Stomach (tissue), 4 donors: ENCODE measurements at regions not wholly inside any gene's neighbourhood (a gene's known extent, or its start where the extent isn't known, plus 50 kb on each side); places are given as distances from the start of the nearest gene placed in this dataset.
A peak's percentile ranks its signal among the peaks of the same experiment; 100 is the strongest.

Experiments used
- CTCF ChIP-seq, 7 experiments: fragments of 450-650 bp in 4 of 7; fragments of 200-600 bp in 3 of 7; sonication (generic) in 3 of 7; IDR thresholded peaks; one replicate each; pipeline ENCODE4 v1.5.1; 2016 to 2019; ENCODE audit warnings: antibody characterized with exemption in 7 of 7, control low read depth in 2 of 7, mild to moderate bottlenecking in 1 of 7
- POLR2AphosphoS5 ChIP-seq, 3 donors: sonication (generic); formaldehyde crosslinking; IDR thresholded peaks; one replicate each; pipeline ENCODE4 v1.6.1; 2016; ENCODE audit warnings: antibody characterized with exemption in 3 of 3

GRCh38 chr10:125375210-125375609, 214.8 kb upstream of the CTBP2 start:
- TF ChIP-seq CTCF (IDR thresholded peaks at IDR 0.05) (peak in 1 of 7 experiments; percentile 34), POLR2AphosphoS5 (IDR thresholded peaks at IDR 0.05) (no peak)
